HG02973 (cell line): ENCODE measurements at regions not wholly inside any gene's neighbourhood (a gene's known extent, or its start where the extent isn't known, plus 50 kb on each side); places are given as distances from the start of the nearest gene placed in this dataset.
"Not testable (repeated sequence)": the region's sequence is repeated elsewhere in the genome, so short reads cannot be mapped to it uniquely, and the experiment has no call there.

Experiments used
- ATAC-seq: cut with Tn5 transposase; IDR thresholded peaks from one replicate; pipeline ENCODE4 v1.9.1; 2021; ENCODE audit warnings: moderate library complexity; ENCODE audit not compliant: unreplicated experiment

GRCh38 chr10:45111509-45111908, 110.8 kb downstream of the ZNF22 start:
- no peak for ATAC-seq

- ATAC-seq: not testable (repeated sequence)
These were observed 117.2 kb downstream of the ZNF22 start for GRCh38 chr10:45117940-45118339.

DNA sequence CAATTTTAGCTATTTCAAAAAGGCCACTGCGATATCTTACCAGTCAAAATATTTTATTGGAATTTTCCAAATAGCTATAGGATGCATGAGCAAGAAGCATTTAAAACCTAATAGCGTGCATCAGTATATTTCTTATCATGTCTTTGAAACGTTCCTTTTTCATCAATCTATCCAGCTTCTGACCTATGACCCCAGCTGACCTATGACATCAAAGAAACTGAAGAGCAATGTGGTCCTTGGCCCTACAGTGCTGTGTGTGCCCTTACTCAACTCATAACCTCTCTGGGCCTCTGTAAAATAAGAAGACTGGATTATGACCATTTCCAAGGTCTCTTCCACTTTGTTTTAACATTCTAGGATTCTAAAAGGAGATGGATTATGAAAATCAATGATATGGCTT, 118.2 kb downstream of the ZNF22 start:
- no peak for ATAC-seq

GRCh38 chr10:45122180-45122860, 121.6 kb downstream of the ZNF22 start:
- not testable (repeated sequence) for ATAC-seq

- ATAC-seq: no peak
These were observed 134.9 kb downstream of the ZNF22 start for GRCh38 chr10:45135443-45136198.

- no peak for ATAC-seq
These were observed 135.5 kb downstream of the ZNF22 start for GRCh38 chr10:45136256-45136655.

GRCh38 chr10:45144326-45145070, 143.8 kb downstream of the ZNF22 start:
- no peak for ATAC-seq

DNA sequence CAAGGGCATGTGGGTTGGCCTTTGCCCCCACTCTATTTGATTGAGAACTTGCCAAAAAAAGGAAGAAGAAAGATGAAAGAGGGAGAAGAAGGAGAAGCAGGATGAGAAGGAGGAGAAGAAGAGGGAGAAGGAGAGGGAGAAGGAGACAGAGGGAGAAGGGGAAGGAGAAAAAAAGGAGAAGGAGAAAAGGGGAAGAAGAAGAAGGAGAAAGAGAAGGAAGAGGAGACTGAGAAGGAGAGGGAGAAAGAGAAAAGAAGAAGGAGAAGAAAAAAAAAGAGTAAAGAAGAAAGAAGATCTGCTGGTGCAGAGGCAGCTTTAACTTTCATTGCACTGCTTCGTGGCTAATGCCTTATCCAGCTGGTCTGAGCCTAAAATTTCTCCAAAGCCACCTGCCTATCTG, 144.4 kb downstream of the ZNF22 start:
- ATAC-seq: not testable (repeated sequence)

- no peak for ATAC-seq
These were observed 146.3 kb downstream of the ZNF22 start for GRCh38 chr10:45147000-45147399.

DNA sequence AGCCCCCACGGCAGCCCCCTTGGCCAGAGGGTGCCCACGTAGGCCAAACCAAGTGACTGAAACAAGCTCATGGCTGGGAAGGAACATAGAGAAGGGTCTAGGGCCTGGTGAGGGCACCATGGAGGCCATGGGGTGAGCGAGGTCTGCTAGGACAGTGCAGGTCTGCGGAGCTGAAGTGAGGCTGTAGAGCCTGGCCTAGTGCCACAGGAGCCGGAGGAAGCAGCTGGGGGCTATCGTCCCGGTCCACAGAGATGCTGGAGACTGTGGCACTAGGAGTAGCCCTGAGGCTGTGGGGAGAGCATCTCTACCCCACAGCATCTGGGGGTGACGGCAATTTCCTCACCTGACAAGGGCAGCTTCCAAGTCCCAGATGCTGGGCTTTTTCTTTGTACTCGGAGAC, 150.3 kb downstream of the ZNF22 start:
- ATAC-seq: no peak

- ATAC-seq: no peak
These were observed 150.9 kb downstream of the ZNF22 start for GRCh38 chr10:45151467-45152214.

- ATAC-seq: no peak
These were observed 152.0 kb downstream of the ZNF22 start for GRCh38 chr10:45152726-45153125.

GRCh38 chr10:45154502-45154901, 153.8 kb downstream of the ZNF22 start:
- no peak for ATAC-seq

- ATAC-seq: no peak
These were observed 155.1 kb downstream of the ZNF22 start for GRCh38 chr10:45155784-45156183.

DNA sequence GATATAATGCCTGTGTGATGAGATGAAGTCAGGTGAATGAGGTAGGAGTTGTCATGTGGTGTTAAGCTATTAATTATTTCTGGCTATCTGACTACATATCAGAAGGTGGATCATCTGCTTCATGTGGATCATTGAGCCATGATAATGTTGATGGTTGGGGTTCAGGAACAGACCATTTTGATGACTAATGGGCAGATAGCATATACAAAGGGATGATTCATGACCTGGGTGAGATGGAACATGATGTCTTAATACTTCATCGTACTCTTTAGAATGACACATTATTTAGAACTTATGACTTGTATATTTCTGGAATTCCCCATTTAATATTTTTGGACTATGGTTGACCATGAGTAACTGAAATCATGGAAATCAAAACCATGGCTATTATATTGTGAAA, 155.1 kb downstream of the OR13A1 start:
- no peak for ATAC-seq

GRCh38 chr10:45163315-45163975, 152.0 kb downstream of the OR13A1 start:
- no peak for ATAC-seq

DNA sequence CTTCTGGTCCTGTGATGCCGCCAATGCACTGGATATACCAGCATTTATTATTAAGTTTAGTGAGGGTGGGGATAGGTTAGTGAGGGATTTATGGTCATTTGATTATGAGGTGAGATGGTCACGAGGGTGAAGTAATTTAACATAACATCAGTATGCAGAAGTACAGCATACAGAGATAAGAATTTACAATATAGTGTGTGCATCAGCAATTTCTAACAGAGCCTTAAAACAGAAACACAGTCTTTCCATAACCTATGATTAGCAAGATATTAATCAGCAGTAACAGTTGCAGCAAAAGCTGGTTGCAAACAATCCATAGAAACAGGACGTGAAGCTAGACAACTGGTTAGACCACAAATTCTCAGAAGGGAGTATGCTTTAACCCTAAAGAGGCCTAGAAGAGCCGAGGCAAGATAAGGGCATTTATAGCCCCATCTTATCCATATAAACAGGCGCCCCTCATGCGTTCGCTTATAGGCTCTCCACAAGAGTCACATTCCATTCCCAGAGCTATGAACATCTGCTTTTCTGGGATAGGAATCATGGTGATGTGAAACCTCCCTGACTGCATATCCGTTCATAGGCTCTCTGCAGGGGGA, 139.8 kb downstream of the OR13A1 start:
- ATAC-seq: not testable (repeated sequence)

DNA sequence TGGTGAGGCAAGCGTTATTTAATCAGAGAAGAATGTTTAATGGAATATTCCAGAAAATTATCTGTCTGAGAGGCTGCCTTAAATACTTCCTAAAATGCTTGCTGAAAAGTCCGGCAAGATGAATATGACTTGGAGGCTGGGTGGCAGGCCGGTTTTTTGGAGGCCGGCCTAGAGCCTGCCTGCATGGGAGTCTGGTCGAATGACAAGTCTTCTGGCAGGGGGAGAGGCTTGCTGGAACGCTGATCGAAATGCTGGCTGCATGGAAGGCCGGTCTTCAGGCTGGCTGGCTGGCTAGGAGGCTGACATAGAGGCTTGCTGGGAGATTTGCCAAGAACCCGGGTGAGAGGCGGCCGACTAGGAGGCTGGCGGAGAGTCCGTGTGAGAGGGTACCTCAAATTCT, 135.7 kb downstream of the OR13A1 start:
- ATAC-seq: no peak

GRCh38 chr10:45180507-45180906, 134.9 kb downstream of the OR13A1 start:
- no peak for ATAC-seq
